Activated naive CD8-positive, alpha-beta T cell treated with anti-CD3 and anti-CD28 coated beads for 36 hours (primary cell): ENCODE measurements at regions not wholly inside any gene's neighbourhood (a gene's known extent, or its start where the extent isn't known, plus 50 kb on each side); places are given as distances from the start of the nearest gene placed in this dataset.
A peak's percentile ranks its signal among the peaks of the same experiment; 100 is the strongest.
"Not testable (repeated sequence)": the region's sequence is repeated elsewhere in the genome, so short reads cannot be mapped to it uniquely, and the experiment has no call there.

ENCODE experiments used
- DNase-seq: peaks from one replicate; pipeline ENCODE4 v3.0.0; 2021
- H3K27ac Mint-ChIP-seq: one replicate; pipeline ENCODE4 v1.8.0; 2022; ENCODE audit warnings: mild to moderate bottlenecking, moderate library complexity, mixed read lengths
- H3K27me3 Mint-ChIP-seq: one replicate; pipeline ENCODE4 v1.8.0; 2022; ENCODE audit warnings: mild to moderate bottlenecking, mixed read lengths
- H3K36me3 Mint-ChIP-seq: one replicate; pipeline ENCODE4 v1.8.0; 2021; ENCODE audit warnings: mild to moderate bottlenecking, mixed read lengths
- H3K4me1 Mint-ChIP-seq: one replicate; pipeline ENCODE4 v1.8.0; 2021; ENCODE audit warnings: mixed read lengths
- H3K4me3 Mint-ChIP-seq: one replicate; pipeline ENCODE4 v1.8.0; 2022; ENCODE audit warnings: mild to moderate bottlenecking, moderate library complexity, mixed read lengths
- H3K9me3 Mint-ChIP-seq: one replicate; pipeline ENCODE4 v1.8.0; 2022; ENCODE audit warnings: mixed read lengths

- peak; percentile 16 for DNase-seq
- peaks cover 17% of the 10 kb centered on the region for H3K27me3 Mint-ChIP-seq
- H3K36me3 Mint-ChIP-seq: no peaks in the 10 kb centered on the region
- no peak overlapping the region for H3K4me3 Mint-ChIP-seq
- peaks cover 11% of the 10 kb centered on the region for H3K4me1 Mint-ChIP-seq
- H3K27ac Mint-ChIP-seq: no peak overlapping the region
- H3K9me3 Mint-ChIP-seq: no peaks in the 10 kb centered on the region
These were observed 53.9 kb upstream of the PTCH1 start for GRCh38 chr9:95570646-95571045.

- Mint-ChIP-seq H3K4me1 (peaks cover 11% of the 10 kb centered on the region), H3K9me3 (no peaks in the 10 kb centered on the region), H3K36me3 (no peaks in the 10 kb centered on the region), H3K27me3 (peaks cover 15% of the 10 kb centered on the region), H3K27ac (no peak overlapping the region), H3K4me3 (no peak overlapping the region)
- DNase-seq: no peak
These were observed 53.4 kb upstream of the PTCH1 start for GRCh38 chr9:95570150-95570549.

- not testable (repeated sequence) for DNase-seq, H3K36me3 Mint-ChIP-seq, H3K27ac Mint-ChIP-seq, H3K9me3 Mint-ChIP-seq, H3K4me3 Mint-ChIP-seq
- Mint-ChIP-seq H3K27me3 (peaks cover 18% of the 10 kb centered on the region), H3K4me1 (peaks cover 11% of the 10 kb centered on the region)
These were observed 52.0 kb upstream of the PTCH1 start for GRCh38 chr9:95568735-95569134.
